ENCODE measurements at regions not wholly inside any gene's neighbourhood (a gene's known extent, or its start where the extent isn't known, plus 50 kb on each side); places are given as distances from the start of the nearest gene placed in this dataset.

- TF ChIP-seq EZH2 (IDR thresholded peaks at IDR 0.05; ENCODE audit: insufficient read depth, poor library complexity, severe bottlenecking) (no peak), EZH2phosphoT487 (IDR thresholded peaks at IDR 0.05; ENCODE audit: insufficient read depth, low read depth) (no peak)
Observed at GRCh38 chr4:185950891-185951290, 118.1 kb upstream of the TLR3 start.

All from GM23248 (cell line).